Neural cell (in vitro differentiated cells): ENCODE measurements at regions not wholly inside any gene's neighbourhood (a gene's known extent, or its start where the extent isn't known, plus 50 kb on each side); places are given as distances from the start of the nearest gene placed in this dataset.
A peak's percentile ranks its signal among the peaks of the same experiment; 100 is the strongest.

ENCODE experiments used
- H2AFZ ChIP-seq: fragments of 200-600, 300-800 bp; sonication (generic), shearing (Covaris generic); 2 replicates; pipeline ENCODE4 v1.6.0; 2014; ENCODE audit warnings: low read depth, mild to moderate bottlenecking, antibody characterized with exemption, low read length, moderate library complexity
- H3F3A ChIP-seq: fragments of 200-600 bp; shearing (Covaris generic); 2 replicates; pipeline ENCODE4 v1.6.1; 2016; ENCODE audit warnings: mild to moderate bottlenecking, moderate library complexity, mixed read lengths, antibody characterized with exemption, low read length; ENCODE audit not compliant: insufficient read depth, poor library complexity, severe bottlenecking
- H3K27ac ChIP-seq: fragments of 200-600, 300-800 bp; sonication (generic), shearing (Covaris generic); 2 replicates; pipeline ENCODE4 v1.5.1; 2014; ENCODE audit warnings: mild to moderate bottlenecking, low read length, moderate library complexity
- H3K27me3 ChIP-seq: fragments of 300-800, 200-600 bp; sonication (generic), shearing (Covaris generic); 2 replicates; pipeline ENCODE4 v1.6.0; 2014; ENCODE audit warnings: mild to moderate bottlenecking, low read depth, low read length, moderate library complexity; ENCODE audit not compliant: insufficient read depth
- H3K36me3 ChIP-seq: fragments of 300-800, 200-600 bp; sonication (generic), shearing (Covaris generic); 2 replicates; pipeline ENCODE4 v1.5.1; 2014; ENCODE audit warnings: mild to moderate bottlenecking, antibody characterized with exemption, low read length, moderate library complexity; ENCODE audit not compliant: insufficient read depth
- H3K4me2 ChIP-seq: fragments of 300-800, 200-600 bp; sonication (generic), shearing (Covaris generic); 2 replicates; pipeline ENCODE4 v1.6.0; 2014; ENCODE audit warnings: mild to moderate bottlenecking, low read length
- H3K4me3 ChIP-seq: fragments of 300-800, 200-600 bp; sonication (generic), shearing (Covaris generic); 2 replicates; pipeline ENCODE4 v1.5.1; 2014; ENCODE audit warnings: mild to moderate bottlenecking, low read length, moderate library complexity
- H3K79me2 ChIP-seq: fragments of 200-600 bp; shearing (Covaris generic); replicated peaks from 2 replicates; pipeline ENCODE4 v1.6.0; 2014; ENCODE audit warnings: mild to moderate bottlenecking, low read length, moderate library complexity; ENCODE audit not compliant: insufficient read depth
- H3K9ac ChIP-seq: fragments of 300-800, 200-600 bp; sonication (generic), shearing (Covaris generic); 2 replicates; pipeline ENCODE4 v1.6.1; 2016; ENCODE audit warnings: mild to moderate bottlenecking, low read length, mixed read lengths
- H3K9me2 ChIP-seq: fragments of 200-600 bp; shearing (Covaris generic); 2 replicates; pipeline ENCODE4 v1.6.1; 2016; ENCODE audit warnings: mild to moderate bottlenecking, low read length, mixed read lengths; ENCODE audit not compliant: insufficient read depth
- H3K9me3 ChIP-seq: fragments of 200-600, 300-800 bp; sonication (generic), shearing (Covaris generic); 2 replicates; pipeline ENCODE4 v1.6.1; 2016; ENCODE audit warnings: mild to moderate bottlenecking, mixed run types, low read length, moderate library complexity, mixed read lengths
- H4K20me1 ChIP-seq: fragments of 200-600 bp; shearing (Covaris generic); 2 replicates; pipeline ENCODE4 v1.6.1; 2016; ENCODE audit warnings: mild to moderate bottlenecking, mixed run types; ENCODE audit not compliant: insufficient read depth
- CTCF ChIP-seq: fragments of 450-650 bp; IDR thresholded peaks from 2 replicates; pipeline ENCODE4 v1.5.1; 2014; ENCODE audit warnings: antibody characterized with exemption, mild to moderate bottlenecking, moderate library complexity; ENCODE audit not compliant: poor library complexity, severe bottlenecking
- EP300 ChIP-seq: fragments of 450-650 bp; conservative IDR thresholded peaks from 2 replicates; pipeline ENCODE4 v1.6.1; 2014; ENCODE audit warnings: antibody characterized with exemption, mild to moderate bottlenecking, moderate library complexity; ENCODE audit not compliant: poor library complexity, severe bottlenecking
- EZH2 ChIP-seq: fragments of 200-600, 300-800 bp; shearing (Covaris generic), sonication (generic); IDR thresholded peaks from 2 replicates; pipeline ENCODE4 v1.6.1; 2014; ENCODE audit warnings: antibody characterized with exemption, low read length, borderline replicate concordance, mild to moderate bottlenecking; ENCODE audit not compliant: insufficient read depth, poor library complexity, severe bottlenecking
- MXI1 ChIP-seq: fragments of 450-650 bp; conservative IDR thresholded peaks from 2 replicates; pipeline ENCODE4 v1.6.1; 2014; ENCODE audit warnings: antibody characterized with exemption, mild to moderate bottlenecking; ENCODE audit not compliant: poor library complexity, severe bottlenecking
- POLR2AphosphoS5 ChIP-seq: IDR thresholded peaks from 2 replicates; pipeline ENCODE4 v1.6.1; 2012
- RAD21 ChIP-seq: fragments of 450-650 bp; conservative IDR thresholded peaks from 2 replicates; pipeline ENCODE4 v1.6.1; 2014; ENCODE audit warnings: antibody characterized with exemption, mild to moderate bottlenecking, moderate library complexity
- REST ChIP-seq: IDR thresholded peaks from 2 replicates; pipeline ENCODE4 v1.6.1; 2012; ENCODE audit warnings: borderline replicate concordance
- SMC3 ChIP-seq: fragments of 450-650 bp; conservative IDR thresholded peaks from 2 replicates; pipeline ENCODE4 v1.6.1; 2014; ENCODE audit warnings: antibody characterized with exemption, mild to moderate bottlenecking, moderate library complexity; ENCODE audit not compliant: poor library complexity
- TAF1 ChIP-seq: IDR thresholded peaks from 2 replicates; pipeline ENCODE4 v1.6.1; 2012; ENCODE audit warnings: low read depth

GRCh38 chr13:97124915-97125809, 97.0 kb upstream of the MBNL2 start:
- TF ChIP-seq TAF1 (no peak), RAD21 (peak; percentile 16), EP300 (peak; percentile 21), REST (no peak), POLR2AphosphoS5 (peak; percentile 50), SMC3 (no peak), MXI1 (no peak)
- peak overlapping the region; percentile 17 for H3K4me2 ChIP-seq
- no peaks in the 10 kb centered on the region for H3K79me2 ChIP-seq
- H3K9ac ChIP-seq, result no peak overlapping the region
- no peaks in the 10 kb centered on the region for H3K9me3 ChIP-seq
- H3K9me2 ChIP-seq, result no peaks in the 10 kb centered on the region
- peak overlapping the region; percentile 33 for H3K4me3 ChIP-seq
- H3F3A ChIP-seq, result no peaks in the 10 kb centered on the region
- no peak overlapping the region for H3K27ac ChIP-seq
- H3K36me3 ChIP-seq, result no peaks in the 10 kb centered on the region
- no peaks in the 10 kb centered on the region for H3K27me3 ChIP-seq
- no peaks in the 10 kb centered on the region for H4K20me1 ChIP-seq
- no peak overlapping the region for H2AFZ ChIP-seq

GRCh38 chr13:97125810-97126738, 96.1 kb upstream of the MBNL2 start:
- Histone ChIP-seq H3F3A (no peaks in the 10 kb centered on the region), H3K27ac (no peak overlapping the region), H3K27me3 (no peaks in the 10 kb centered on the region), H2AFZ (no peak overlapping the region), H3K79me2 (no peaks in the 10 kb centered on the region), H3K9me3 (no peaks in the 10 kb centered on the region), H3K4me3 (peak overlapping the region; percentile 33), H3K9ac (no peak overlapping the region), H3K9me2 (no peaks in the 10 kb centered on the region), H4K20me1 (no peaks in the 10 kb centered on the region), H3K4me2 (no peak overlapping the region), H3K36me3 (no peaks in the 10 kb centered on the region)
- TF ChIP-seq TAF1 (no peak), POLR2AphosphoS5 (no peak), EZH2 (no peak), RAD21 (no peak), SMC3 (no peak), REST (no peak), CTCF (no peak), EP300 (no peak), MXI1 (no peak)
